GM13977 (cell line): ENCODE measurements at regions not wholly inside any gene's neighbourhood (a gene's known extent, or its start where the extent isn't known, plus 50 kb on each side); places are given as distances from the start of the nearest gene placed in this dataset.

Experiments
- DNase-seq: peaks from one replicate; pipeline ENCODE4 v3.0.0; 2012; ENCODE audit warnings: low spot score
- CTCF ChIP-seq: IDR thresholded peaks from 2 replicates; pipeline ENCODE4 v1.5.1; 2012; ENCODE audit warnings: mild to moderate bottlenecking, control low read depth; ENCODE audit not compliant: insufficient read depth; ENCODE audit errors: extremely low read depth, missing control alignments
- in situ Hi-C: fragments of 300-500 bp; cut with MboI; formaldehyde crosslinking; loops from one replicate; pipeline ENCODE4 v1.12.0; 2022; ENCODE audit warnings: low sequenced_read_pairs, low pct_unique_long_range_greater_than_20kb, mixed read lengths, inconsistent platforms; ENCODE audit not compliant: unreplicated experiment

GRCh38 chr1:29393451-29393826 lies 157.1 kb downstream of the PTPRU start:
- no peak for DNase-seq
- TF ChIP-seq CTCF: no peak
- in situ Hi-C loops: loop anchor here (5.0 kb wide), 1 partner anchor 1014 kb away; no protein-coding TSS in a partner anchor

- in situ Hi-C loops: loop anchor here (5.0 kb wide), 1 partner anchor 1015 kb away; no protein-coding TSS in a partner anchor
- no peak for TF ChIP-seq CTCF
Measured at GRCh38 chr1:29392486-29393450, 156.4 kb downstream of the PTPRU start.

GRCh38 chr1:29392036-29392435 lies 155.7 kb downstream of the PTPRU start:
- DNase-seq: no peak
- in situ Hi-C loops: loop anchor here (5.0 kb wide), 1 partner anchor 1015 kb away; no protein-coding TSS in a partner anchor
- TF ChIP-seq CTCF: no peak

More at GRCh38 chr1:29392486-29393450, 156.4 kb downstream of the PTPRU start:
- DNase-seq: no peak

GRCh38 chr1:29391362-29391880 lies 155.1 kb downstream of the PTPRU start:
- in situ Hi-C loops: loop anchor here (5.0 kb wide), 1 partner anchor 1016 kb away; no protein-coding TSS in a partner anchor
- DNase-seq: no peak
- TF ChIP-seq CTCF: no peak

- no peak for TF ChIP-seq CTCF
- in situ Hi-C loops: loop anchor here (5.0 kb wide), 1 partner anchor 1017 kb away; no protein-coding TSS in a partner anchor
Measured at GRCh38 chr1:29390491-29391361, 154.4 kb downstream of the PTPRU start.

GRCh38 chr1:29390075-29390474 lies 153.8 kb downstream of the PTPRU start:
- no peak for TF ChIP-seq CTCF
- in situ Hi-C loops: loop anchor here (5.0 kb wide), 1 partner anchor 1017 kb away; no protein-coding TSS in a partner anchor
- no peak for DNase-seq

More at GRCh38 chr1:29390491-29391361, 154.4 kb downstream of the PTPRU start:
- no peak for DNase-seq
